Activated T-cell treated with anti-CD3 and anti-CD28 coated beads for 1 hour (primary cell): ENCODE measurements at regions not wholly inside any gene's neighbourhood (a gene's known extent, or its start where the extent isn't known, plus 50 kb on each side); places are given as distances from the start of the nearest gene placed in this dataset.

Experiments
- DNase-seq: peaks from one replicate; pipeline ENCODE4 v3.0.0-alpha.2; 2020; ENCODE audit warnings: low read depth

- DNase-seq, result no peak
These were observed 100.1 kb upstream of the DUSP10 start for GRCh38 chr1:221841983-221842335.

DNA sequence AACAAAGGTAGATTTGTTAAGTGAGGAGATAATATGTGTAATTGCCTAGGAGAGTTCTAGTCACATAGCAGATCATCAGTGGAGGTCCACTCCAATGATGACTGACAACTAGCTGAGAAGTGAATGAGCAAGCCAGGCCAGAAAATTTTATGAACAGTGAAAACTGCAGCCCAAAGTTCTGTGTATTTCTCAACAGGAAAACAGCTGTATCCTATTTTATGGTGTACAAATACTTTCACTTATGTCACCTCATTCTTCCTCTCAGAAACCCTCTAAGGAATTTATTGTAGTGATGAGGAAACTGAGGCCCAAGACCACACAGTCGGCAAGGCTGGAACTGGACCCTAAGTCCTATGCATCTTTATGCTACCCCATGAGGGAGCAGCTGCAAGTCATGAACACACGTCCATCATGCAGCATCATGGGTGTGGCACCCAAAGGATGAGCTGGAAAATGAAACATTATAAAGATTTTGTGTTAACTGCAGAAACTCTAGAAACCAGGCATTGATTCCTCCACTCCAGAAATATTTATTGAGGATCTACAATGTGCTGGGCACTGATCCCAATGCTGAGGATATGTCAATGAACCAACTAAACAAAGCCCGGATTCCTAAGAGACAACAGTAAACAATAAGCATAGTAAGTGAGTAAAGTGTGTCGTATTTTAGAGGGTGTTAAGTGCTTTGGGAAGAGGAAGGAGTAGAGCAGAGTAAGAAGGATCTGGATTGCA is 99.5 kb upstream of the DUSP10 start:
- DNase-seq, result no peak

GRCh38 chr1:221840511-221841243 is 98.8 kb upstream of the DUSP10 start:
- DNase-seq, result no peak

DNA sequence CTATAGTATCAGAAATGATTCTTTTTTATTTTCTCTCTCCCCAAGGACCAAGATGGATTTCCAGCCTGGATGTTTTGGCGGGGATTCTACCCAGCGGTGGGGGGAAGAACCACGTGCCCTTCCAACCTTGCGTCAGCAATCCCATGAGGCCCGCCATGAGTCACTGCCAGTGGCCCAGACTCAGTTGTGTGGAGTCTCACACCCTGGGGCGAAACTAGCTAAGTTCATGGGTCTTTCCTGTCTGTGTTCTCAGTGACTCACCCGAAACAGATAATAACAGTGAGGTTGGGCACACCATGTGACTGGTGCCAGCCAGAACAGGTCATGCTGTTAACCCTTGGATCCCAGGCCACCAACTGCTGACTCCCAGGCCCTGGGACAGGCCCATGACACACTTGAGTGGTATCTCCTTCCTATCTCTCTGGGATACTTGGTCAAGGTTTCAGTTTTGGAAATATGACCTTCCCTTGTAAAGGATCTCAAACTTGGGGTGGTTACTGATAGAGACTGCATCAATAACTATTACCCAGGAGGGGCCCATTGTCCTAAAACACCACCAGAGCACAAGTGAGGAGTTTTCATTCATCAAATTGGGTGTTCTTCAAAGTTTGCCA is 98.0 kb upstream of the DUSP10 start:
- DNase-seq, result peak; percentile 16

- DNase-seq, result no peak
These were observed 97.4 kb upstream of the DUSP10 start for GRCh38 chr1:221839321-221839720.

GRCh38 chr1:221837896-221838295 is 96.0 kb upstream of the DUSP10 start:
- no peak for DNase-seq

- DNase-seq, result no peak
These were observed 93.0 kb upstream of the DUSP10 start for GRCh38 chr1:221834698-221835513.

DNA sequence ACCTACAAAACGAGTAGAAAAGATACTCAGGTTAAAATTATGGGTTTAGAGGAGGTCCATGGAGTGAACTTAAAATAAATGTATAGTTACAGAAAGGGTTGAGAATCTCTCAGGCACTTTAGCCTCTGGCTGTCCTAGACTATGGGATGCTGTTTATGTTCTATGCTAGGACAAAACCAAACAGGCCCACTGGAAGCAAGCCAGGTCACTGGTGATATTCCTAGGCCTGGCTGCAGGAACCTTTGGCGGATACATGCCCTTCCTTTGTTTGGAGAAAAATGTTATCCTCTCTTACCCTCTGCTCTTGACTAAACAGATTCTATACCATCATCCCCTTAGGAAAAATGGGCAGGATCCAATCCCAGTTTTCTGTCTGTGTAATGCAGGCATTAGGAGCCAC is 90.7 kb upstream of the DUSP10 start:
- DNase-seq, result no peak

DNA sequence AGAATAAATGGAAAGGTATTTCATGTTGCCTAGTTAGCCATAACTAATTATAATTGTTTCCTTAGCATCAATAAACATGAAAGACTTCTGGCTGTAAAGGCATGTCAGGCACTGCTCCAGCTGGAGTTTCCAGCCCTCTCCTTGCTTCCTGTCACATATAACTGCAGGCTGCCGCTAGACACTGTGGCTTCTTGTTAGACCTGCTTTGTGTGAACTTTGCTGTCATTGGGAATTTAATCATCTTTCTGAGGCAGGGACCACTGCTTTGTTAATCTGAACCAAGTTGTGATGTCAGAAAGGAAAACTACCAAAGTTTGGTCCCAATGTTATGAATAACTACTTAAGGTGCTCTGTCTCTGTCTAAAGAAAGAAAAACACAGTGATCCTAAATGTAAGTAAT is 90.3 kb upstream of the DUSP10 start:
- no peak for DNase-seq

GRCh38 chr1:221829327-221830015 is 87.6 kb upstream of the DUSP10 start:
- no peak for DNase-seq

- no peak for DNase-seq
These were observed 85.4 kb upstream of the DUSP10 start for GRCh38 chr1:221827307-221827642.

GRCh38 chr1:221824909-221825308 is 83.0 kb upstream of the DUSP10 start:
- DNase-seq, result no peak

DNA sequence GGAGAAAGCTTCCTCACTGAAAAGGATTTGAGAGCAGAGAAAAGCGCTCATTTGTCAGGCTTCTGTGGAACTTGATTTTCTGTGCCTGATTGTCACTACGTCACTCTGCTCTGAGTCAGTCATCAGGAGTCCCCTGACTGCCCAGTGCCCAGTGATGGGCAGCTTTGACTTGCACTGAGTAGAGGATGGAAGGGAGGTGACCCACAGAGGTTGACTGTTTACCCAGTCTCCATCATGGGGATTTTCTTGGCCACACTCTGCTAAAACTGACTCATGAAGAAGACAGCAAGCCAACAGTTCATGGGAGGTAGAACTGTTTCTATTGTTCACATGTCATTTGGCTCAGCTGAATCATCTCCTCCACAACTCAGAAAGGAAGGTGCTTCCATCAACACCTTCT is 82.1 kb upstream of the DUSP10 start:
- no peak for DNase-seq

GRCh38 chr1:221823561-221823960 is 81.7 kb upstream of the DUSP10 start:
- DNase-seq, result no peak

GRCh38 chr1:221823149-221823548 is 81.3 kb upstream of the DUSP10 start:
- DNase-seq, result no peak

- no peak for DNase-seq
These were observed 80.7 kb upstream of the DUSP10 start for GRCh38 chr1:221822591-221822990.

- no peak for DNase-seq
These were observed 75.0 kb upstream of the DUSP10 start for GRCh38 chr1:221816899-221817298.

GRCh38 chr1:221815660-221816059 is 73.8 kb upstream of the DUSP10 start:
- DNase-seq, result no peak

- DNase-seq, result no peak
These were observed 72.0 kb upstream of the DUSP10 start for GRCh38 chr1:221813887-221814286.

- DNase-seq, result no peak
These were observed 71.2 kb upstream of the DUSP10 start for GRCh38 chr1:221812905-221813597.

- no peak for DNase-seq
These were observed 70.3 kb upstream of the DUSP10 start for GRCh38 chr1:221812088-221812752.
